ENCODE measurements at regions not wholly inside any gene's neighbourhood (a gene's known extent, or its start where the extent isn't known, plus 50 kb on each side); places are given as distances from the start of the nearest gene placed in this dataset.

GRCh38 chr7:51973071-51973470 is 656.5 kb upstream of the COBL start:
- Histone ChIP-seq H3K27me3 (no peaks in the 10 kb centered on the region), H3K9me3 (no peaks in the 10 kb centered on the region), H3K4me1 (no peaks in the 10 kb centered on the region), H3K27ac (replicated peaks in 1 of 4) (no peak overlapping the region), H3K4me3 (no peak overlapping the region), H3K36me3 (no peaks in the 10 kb centered on the region)
- DNase-seq (ENCODE audit: extremely low spot score) = no peak
- WGBS = 80% methylated on average over 10 of the region's 10 CpGs
- intact Hi-C loops (cut with DNase I) = no loop called here
- TF ChIP-seq POLR2AphosphoS5 (IDR thresholded peaks at IDR 0.05) = no peak
- no peak for TF ChIP-seq POLR2A (IDR thresholded peaks at IDR 0.05; ENCODE audit: low read depth)
- no peak for TF ChIP-seq EP300 (IDR thresholded peaks at IDR 0.05)
- no peak for TF ChIP-seq CTCF (IDR thresholded peaks at IDR 0.05)

DNA sequence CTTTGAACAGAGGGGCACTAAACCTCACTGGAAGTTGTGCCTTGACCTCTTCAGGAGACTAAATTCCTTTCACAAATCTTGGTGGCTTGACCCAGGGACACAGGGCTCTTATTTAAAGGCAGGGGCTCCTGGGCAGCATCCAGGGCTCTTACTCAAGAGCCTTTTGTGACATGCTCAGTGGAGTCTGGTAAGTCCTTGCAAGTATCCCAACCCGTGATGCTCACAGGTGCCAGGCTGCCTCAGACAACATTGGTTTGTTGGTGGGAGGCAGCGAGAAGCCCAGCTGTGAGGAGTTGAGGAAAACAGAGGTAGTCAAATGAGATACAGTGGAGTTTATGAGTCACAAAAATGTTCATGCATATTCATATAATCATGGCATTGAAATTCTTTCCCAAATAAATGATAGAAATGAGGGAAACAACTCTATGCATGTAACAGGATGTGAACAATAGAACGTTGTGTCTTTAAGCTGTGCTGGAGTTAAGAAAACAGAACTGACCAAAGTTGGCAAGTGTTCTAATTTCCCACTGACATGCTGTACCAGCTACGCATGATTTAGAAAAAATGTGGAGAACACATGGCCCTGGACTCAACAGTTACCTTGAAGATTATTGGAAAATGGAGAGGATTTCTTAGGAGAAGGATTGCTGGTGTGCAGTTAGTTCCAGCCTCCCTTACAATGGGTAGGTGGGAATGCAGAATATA is 654.5 kb upstream of the COBL start:
- H3K27me3 ChIP-seq = no peaks in the 10 kb centered on the region
- H3K4me1 ChIP-seq = no peaks in the 10 kb centered on the region
- H3K27ac ChIP-seq (replicated peaks in 1 of 4) = no peak overlapping the region
- no peaks in the 10 kb centered on the region for H3K36me3 ChIP-seq
- DNase-seq (ENCODE audit: extremely low spot score) = no peak
- intact Hi-C loops (cut with DNase I) = no loop called here
- 65% methylated on average over 4 of the region's 4 CpGs for WGBS
- no peak overlapping the region for H3K4me3 ChIP-seq
- no peaks in the 10 kb centered on the region for H3K9me3 ChIP-seq
- TF ChIP-seq CTCF (IDR thresholded peaks at IDR 0.05) = no peak
- no peak for TF ChIP-seq EP300 (IDR thresholded peaks at IDR 0.05)
- TF ChIP-seq POLR2A (IDR thresholded peaks at IDR 0.05; ENCODE audit: low read depth) = no peak
- TF ChIP-seq POLR2AphosphoS5 (IDR thresholded peaks at IDR 0.05) = no peak

- H3K9me3 ChIP-seq = no peaks in the 10 kb centered on the region
- no peak for TF ChIP-seq EP300 (IDR thresholded peaks at IDR 0.05)
- WGBS = 81% methylated on average over 2 of the region's 2 CpGs
- H3K27me3 ChIP-seq = no peaks in the 10 kb centered on the region
- intact Hi-C loops (cut with DNase I) = no loop called here
- H3K4me3 ChIP-seq = no peak overlapping the region
- no peaks in the 10 kb centered on the region for H3K36me3 ChIP-seq
- no peaks in the 10 kb centered on the region for H3K4me1 ChIP-seq
- H3K27ac ChIP-seq (replicated peaks in 1 of 4) = no peak overlapping the region
- no peak for DNase-seq (ENCODE audit: extremely low spot score)
Measured at GRCh38 chr7:51968461-51968860, 651.9 kb upstream of the COBL start.

DNA sequence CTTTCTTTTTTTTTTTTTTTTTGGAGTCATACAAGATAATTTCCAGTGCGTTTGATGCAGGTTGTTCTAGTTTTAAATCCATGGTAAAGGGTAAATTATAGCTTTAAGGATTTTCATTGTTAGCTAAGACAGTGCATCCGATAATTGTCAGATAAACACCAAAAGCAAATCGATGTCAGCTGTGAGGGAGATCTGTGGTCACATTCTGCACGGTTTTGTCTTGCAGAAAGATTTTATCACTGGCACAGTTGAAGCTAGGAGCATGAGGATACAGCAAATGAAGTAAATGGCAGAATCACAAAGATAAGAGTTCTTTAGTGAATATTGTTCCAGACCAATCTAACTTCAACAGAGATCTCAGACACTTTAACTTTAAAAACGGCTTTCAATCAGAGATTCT is 648.8 kb upstream of the COBL start:
- Histone ChIP-seq H3K9me3 (no peaks in the 10 kb centered on the region), H3K4me1 (no peaks in the 10 kb centered on the region), H3K36me3 (no peaks in the 10 kb centered on the region), H3K4me3 (no peak overlapping the region), H3K27ac (replicated peaks in 1 of 4) (no peak overlapping the region), H3K27me3 (no peaks in the 10 kb centered on the region)
- intact Hi-C loops (cut with DNase I) = no loop called here
- WGBS = 34% methylated on average over 5 of the region's 5 CpGs
- TF ChIP-seq EP300 (IDR thresholded peaks at IDR 0.05) = no peak
- TF ChIP-seq POLR2A (IDR thresholded peaks at IDR 0.05; ENCODE audit: low read depth) = no peak
- no peak for TF ChIP-seq POLR2AphosphoS5 (IDR thresholded peaks at IDR 0.05)
- TF ChIP-seq CTCF (IDR thresholded peaks at IDR 0.05) = no peak
- no peak for DNase-seq (ENCODE audit: extremely low spot score)

GRCh38 chr7:51961804-51962203 is 645.2 kb upstream of the COBL start:
- Histone ChIP-seq H3K27ac (replicated peaks in 1 of 4) (no peak overlapping the region), H3K9me3 (peaks cover 0 to 11% (median 0%) of the 10 kb centered on the region in 4 donors), H3K27me3 (no peaks in the 10 kb centered on the region), H3K36me3 (no peaks in the 10 kb centered on the region), H3K4me3 (no peak overlapping the region), H3K4me1 (no peaks in the 10 kb centered on the region)
- TF ChIP-seq CTCF (IDR thresholded peaks at IDR 0.05) (no peak), EP300 (IDR thresholded peaks at IDR 0.05) (no peak), POLR2A (IDR thresholded peaks at IDR 0.05; ENCODE audit: low read depth) (no peak), POLR2AphosphoS5 (IDR thresholded peaks at IDR 0.05) (no peak)
- intact Hi-C loops (cut with DNase I) = no loop called here
- WGBS = 90% methylated on average over 2 of the region's 2 CpGs
- no peak for DNase-seq (ENCODE audit: extremely low spot score)
